ENCODE measurements at regions not wholly inside any gene's neighbourhood (a gene's known extent, or its start where the extent isn't known, plus 50 kb on each side); places are given as distances from the start of the nearest gene placed in this dataset.

DNA sequence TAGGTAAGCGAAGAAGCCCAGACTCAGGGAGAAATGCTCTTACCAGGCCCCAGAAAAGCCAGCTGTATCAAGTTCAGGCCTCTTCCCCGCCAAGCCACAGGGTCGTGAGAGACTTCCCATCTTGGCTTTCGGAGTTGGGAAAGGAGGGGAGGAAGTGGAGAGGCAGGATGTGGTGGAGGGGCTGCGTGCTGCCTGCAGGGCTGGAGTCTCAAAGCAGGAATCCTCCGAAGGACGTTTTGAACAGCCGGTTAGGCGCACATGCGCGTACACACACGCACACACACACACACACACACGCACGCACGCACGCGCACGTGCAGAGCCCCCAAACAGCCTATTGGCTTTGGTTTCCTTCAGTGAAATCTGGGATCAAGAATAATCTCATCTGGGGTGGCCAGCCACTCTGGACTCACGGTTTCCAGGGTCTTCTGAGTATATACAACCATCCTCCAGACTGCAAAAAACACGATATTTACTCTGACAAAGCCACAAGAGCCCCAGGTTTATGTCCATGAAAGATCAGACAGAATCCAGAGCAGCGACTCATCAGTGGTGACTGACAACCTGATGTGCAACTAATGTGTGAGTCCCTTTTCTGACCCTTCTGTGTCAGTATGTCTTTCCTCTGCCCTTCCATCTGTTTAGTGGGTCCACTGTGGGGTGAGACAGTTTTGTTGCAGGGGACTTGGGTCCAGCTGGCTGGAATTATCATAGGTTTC is 115.0 kb upstream of the ZNF438 start:
- no peak for DNase-seq

DNA sequence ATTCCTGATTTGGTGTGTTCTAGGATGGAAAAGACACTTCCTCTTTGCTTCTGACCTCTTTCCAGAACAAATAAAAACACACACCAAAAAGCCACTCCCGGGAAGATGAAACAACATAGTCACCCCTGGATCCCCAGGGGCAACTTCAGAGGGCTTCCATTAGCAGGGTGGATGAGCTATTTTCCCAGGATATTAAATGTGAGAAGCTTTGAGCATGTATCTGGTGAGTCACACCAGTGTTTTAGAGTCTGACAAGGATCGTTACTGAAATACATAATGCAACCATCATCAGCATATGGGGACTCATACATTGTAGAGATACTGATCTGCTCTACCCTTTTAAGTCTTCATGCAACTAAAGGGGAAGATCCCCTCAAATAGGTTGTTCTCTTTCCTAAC is 115.5 kb upstream of the ZNF438 start:
- no peak for DNase-seq

DNA sequence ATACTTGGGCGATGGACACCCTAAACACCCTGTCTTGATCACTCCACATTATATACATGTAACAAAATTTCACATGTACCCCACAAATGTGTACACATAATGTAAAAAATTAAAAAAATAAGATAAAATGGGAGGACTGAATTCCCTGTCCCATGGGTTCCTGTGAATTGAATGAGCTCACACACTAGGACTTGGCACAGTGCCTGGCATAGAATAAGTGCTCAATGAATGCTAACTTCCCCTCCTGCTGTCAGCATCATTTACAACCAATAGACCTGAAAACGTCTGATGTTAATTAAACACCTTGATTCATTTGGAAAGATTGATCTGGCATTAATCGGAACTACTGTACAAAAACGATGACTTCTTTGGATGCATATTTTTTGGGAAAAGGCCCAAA is 117.3 kb upstream of the ZNF438 start:
- no peak for DNase-seq

DNA sequence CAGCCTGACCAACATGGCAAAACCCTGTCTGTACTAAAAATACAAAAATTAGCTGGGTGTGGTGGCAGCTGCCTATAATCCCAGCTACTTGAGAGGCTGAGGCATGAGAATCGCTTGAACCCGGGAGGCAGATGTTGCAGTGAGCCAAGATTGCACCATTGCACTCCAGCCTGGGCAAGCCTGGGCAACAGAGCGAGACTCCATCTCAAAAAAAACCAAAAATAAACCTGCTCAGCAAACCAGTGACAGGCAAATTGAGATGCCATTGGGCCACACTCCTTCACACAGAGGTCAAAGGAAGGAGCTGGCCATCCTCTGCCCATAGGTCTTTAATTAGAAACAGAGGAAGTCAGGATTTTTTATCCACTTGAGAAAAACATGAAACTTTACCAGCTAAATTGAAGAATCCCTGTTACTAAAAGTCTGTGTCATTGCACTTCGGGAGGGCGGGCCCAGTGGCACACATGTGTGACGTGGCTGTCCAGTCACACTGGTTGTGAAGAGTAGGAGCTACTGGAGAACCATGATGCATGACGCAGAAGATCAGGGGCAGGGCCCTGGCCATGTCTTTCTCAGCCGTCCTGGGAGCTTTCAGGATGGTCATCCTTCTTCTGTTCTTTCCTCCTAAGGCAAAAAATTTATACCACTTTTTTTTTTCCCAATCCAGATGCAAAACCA is 118.3 kb upstream of the ZNF438 start:
- no peak for DNase-seq

DNA sequence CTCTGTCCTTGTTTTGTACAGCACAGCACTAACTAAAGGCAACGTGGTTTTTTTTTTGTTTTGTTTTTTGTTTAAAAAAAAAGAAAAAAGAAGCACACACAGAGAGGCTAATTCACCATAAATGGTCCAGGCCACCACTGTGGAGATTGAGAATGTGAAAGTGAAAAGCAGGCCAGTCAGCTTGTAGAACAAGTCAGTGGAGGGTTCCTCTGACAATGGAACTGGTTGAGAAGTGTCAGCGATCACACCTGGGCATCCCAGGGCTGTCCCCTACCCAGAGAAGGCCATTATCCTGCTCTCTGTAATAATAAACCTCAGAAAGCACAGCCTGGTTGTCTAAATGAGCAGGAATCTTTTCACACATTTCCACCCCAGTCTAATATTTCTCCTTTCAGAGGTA is 119.6 kb upstream of the ZNF438 start:
- DNase-seq, result no peak

DNA sequence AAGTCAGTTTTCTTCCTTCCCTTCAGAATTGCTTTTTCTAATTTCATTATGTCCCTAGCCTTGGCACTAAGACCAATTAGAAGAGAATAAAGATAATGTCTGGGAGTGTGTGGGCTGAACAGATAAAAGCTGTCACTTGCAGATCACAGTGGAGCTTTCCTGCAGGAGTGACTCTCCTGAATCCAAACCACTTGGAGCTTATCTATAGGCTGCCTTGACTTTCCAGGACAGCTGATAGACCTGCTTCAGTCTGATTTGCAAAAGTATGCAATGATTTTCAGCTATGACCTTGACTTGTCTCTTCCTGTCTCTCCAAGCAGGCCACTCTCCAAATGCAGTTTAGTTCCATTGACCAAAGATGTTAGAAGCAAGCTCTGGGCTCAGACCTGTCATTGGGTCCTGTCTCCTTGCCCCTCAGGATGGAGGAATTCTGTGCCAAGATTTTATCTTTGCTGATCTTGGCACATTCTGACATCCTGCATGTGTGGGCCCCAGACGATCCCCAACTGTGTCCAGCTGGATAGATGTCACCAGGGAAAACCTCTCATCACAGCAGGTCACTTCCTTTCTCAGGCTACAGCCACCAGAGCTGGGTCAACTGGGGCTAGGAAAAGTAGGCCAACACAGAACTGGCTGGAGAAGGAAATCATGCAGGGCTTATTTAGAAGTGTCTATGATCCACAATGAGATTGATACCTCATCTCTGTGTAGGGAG is 120.9 kb upstream of the ZNF438 start:
- no peak for DNase-seq

DNA sequence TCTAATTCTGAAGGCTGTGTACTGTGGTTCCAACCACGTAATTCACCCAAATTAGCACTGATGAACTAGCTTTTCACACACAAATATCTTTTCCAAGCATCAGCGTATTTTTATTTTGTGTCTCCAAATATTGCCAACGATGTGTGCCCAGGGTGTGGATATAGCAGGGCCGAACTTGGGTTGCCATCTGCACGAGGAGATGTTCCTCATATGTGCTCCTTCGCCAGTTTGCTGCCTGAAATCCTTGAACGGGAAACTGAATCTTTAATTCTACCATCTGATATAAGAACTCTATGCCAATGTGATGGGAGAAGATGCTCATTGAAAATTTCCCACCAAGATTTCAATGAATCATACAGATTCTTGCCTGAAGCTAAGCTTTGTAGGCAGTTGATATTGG is 121.5 kb upstream of the ZNF438 start:
- no peak for DNase-seq

DNA sequence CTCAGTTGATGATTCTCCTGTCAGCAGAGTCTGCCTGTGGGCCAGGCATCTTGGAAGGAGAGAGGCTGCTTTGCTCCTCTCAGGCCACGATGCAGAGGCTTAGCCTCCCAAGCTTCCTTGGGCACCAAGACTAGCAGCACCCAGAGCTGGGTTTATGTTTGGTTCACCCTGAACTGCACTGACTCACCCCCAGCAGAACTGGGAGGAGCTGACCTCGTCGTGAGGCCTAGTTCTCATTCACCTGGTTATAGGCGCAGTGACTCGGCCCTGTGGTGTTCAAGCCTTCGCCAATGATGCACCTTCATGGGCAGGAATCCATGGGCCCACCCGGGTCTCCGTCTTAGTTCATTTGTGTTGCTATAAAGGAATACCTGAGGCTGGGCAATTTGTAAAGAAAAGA is 122.0 kb upstream of the ZNF438 start:
- no peak for DNase-seq

DNA sequence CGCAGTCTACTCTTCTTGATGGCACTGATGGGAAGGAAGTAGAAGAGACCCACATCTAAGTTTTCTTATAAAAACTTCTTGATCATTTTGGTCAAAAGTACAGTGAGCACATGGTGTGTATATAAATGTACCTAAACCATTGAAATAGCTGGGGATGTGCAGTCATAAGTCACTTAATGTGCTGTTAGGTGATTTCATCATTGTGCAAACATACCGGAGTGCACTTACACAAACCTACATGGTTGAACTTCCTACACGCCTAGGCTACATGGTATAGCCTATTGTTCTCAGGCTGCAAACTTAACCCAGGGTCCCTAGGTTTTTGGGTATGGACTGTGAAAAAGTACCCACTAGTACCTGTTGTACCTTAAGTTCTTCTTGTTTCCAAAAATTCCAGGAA is 123.3 kb upstream of the ZNF438 start:
- DNase-seq, result no peak

DNA sequence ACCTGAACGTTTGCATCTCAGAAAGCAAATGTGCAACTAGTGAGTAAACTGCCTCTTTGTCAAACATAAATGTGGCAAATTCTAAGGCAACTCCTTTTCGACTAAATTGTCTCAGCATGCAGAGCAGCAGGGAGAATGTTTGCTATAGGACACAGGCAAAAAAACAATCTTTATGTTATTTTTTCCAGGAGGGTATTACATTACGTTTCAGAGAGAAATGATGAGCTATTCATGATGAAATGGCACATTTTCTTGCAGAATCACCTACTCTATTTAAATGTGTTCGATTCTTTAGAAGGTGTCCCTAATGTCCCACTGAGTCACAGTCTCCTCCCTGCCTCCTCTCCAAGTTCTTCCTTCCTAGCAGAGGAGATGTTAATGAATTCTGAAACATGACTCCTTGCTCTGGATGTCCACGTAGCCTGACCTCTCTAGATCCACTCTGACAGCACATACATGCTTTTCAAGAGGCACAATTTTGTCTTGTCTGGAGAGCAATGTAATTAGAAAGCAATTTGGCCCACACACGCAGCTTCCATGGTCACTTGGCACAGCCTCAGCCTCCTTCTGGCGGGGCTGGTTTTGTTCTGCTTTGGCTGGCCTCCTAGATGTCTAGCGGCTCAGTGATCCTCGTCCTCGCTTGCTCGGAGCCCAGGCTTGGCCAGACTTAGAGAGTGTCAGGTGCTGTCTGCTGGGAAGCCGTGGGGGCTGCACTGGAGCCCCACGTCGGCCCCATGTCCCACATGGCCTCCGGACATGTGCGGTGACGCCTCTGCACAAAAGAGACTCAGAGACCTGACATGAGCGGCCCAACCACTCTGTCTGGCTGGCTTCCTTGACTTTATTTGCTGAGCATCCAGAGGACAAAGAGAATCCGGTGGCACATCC is 125.7 kb upstream of the ZNF438 start:
- no peak for DNase-seq

DNA sequence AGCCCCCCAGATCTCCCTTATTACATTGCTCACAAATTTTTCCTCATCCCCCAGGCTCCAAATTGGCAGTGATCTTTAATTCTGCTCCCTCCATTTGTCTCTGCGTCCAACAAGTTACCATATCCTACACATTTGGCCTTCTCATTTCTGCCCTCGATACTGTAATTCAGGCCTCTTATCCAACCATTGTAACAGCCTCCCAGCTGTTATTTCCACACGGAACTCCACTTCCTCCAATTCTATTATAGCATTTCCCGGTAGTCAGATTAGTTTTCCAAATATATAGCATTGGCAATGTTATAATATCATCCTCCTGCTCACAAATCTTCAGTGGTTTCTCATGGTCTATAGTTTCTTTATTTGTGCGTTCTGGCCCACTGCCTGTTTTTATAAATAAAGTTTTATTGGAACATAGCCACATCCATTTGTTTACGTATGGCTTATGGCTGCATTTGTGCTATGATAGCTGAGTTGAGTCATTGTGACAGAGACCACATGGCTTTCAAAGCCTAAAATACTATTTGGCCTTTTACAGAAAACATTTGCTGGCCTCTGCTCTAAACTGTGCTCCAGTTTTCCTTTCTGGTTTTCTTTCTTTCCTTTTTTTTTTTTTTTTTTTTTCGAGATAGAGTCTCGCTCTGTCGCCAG is 126.5 kb upstream of the ZNF438 start:
- DNase-seq, result no peak

DNA sequence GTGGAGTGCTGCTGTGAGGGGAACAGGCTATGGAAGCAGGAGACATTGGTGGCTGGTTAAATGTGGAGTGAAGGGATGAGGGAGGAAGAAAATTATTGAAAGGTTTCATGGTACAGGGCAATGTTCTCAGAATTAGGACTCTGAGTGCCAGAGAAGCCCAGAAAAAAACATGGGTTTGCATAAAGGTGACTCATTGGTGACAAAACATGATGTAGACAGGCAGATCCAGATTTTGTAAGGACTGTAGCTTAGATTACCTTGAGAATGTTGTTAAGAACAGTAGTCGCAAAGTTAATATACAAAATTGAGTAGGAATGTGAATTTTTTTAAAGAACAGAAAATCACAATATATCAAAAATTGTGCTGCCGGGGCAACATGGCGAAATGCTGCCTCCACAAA is 134.9 kb upstream of the ZNF438 start:
- no peak for DNase-seq

DNA sequence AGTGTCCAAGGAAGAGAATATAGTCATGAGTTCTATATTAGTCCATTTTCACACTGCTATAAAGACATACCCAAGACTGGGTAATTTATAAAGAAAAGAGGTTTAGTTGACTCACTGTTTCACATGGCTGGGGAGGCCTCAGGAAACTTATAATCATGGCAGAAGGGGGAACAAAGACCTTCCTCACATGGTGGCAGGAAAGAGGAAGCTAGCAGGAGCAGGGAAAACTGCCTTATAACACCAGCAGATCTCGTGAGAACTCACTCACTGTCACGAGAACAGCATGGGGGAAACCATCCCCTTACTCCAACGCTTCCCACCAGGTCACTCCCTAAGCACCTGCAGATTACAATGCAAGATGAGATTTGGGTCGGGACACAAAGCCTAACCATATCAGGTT is 139.0 kb upstream of the ZNF438 start:
- DNase-seq, result no peak

DNA sequence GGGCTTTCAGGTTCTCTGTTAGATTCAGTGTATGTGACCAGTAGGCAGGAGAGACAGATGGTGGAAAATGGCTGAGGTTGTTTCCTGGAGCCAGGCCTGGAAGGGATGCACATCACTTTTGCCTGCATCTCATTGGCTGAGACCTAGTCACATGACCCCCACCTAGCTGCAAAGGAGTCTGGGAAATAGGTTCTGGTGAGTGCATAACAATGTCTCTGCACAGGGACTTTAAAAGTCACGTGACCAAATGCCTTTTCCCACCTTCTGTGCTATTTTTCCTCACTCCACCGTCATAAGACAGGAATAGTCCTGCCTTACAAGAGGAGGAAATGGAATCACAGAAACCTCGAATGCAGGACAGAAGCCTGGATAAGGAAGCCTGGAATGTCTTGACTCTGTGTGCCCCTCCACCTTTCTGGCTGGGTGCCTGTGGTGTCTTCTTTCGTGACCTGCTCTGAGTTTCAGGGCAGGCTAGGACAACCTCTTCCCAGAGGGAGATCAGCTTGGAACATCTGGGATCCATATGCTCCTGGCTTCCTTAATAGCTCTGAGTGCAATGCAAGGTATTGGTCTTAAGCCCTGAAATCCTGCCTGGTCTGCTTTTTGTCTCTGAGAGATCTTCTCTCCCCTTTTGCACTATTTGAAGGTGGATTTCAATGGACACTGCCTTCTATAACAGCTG is 139.9 kb upstream of the ZNF438 start:
- DNase-seq, result no peak

DNA sequence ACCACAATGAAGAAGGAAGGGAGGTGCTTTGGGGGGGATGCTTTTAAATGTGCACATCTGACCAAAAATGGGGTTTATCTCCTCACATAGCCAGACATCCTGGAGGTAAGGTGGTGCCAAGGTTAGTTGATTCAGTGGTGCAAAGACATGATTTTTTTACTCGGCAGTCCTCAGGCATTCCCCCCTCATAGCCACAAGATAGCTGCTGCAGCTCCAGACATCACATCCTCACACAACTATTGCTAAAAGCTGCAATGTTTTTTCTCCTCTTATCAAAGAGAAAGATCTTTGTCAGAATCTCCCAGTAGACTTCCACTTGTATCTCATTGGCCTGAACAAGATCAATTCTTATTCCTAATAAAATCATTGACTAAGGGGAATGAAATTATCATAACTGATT is 141.3 kb upstream of the ZNF438 start:
- no peak for DNase-seq

DNA sequence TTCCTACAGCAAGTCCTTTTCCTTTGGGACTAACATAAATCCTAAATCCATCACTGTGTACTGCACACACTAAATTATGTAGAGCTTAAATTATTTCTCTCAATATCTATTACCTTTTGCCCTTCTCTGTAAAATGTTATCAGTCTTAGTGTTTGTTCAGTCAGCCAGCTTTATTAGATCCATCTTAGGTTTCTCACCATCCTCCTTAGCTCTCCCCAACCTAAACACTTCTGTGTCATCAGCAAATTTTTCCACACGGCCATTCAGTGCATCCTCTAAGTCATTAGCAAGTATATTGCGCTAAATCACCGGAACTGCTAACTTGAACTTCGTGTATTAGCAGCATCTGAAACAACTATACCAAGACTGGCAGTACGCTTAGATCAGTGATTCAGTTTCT is 142.1 kb upstream of the ZNF438 start:
- no peak for DNase-seq

DNA sequence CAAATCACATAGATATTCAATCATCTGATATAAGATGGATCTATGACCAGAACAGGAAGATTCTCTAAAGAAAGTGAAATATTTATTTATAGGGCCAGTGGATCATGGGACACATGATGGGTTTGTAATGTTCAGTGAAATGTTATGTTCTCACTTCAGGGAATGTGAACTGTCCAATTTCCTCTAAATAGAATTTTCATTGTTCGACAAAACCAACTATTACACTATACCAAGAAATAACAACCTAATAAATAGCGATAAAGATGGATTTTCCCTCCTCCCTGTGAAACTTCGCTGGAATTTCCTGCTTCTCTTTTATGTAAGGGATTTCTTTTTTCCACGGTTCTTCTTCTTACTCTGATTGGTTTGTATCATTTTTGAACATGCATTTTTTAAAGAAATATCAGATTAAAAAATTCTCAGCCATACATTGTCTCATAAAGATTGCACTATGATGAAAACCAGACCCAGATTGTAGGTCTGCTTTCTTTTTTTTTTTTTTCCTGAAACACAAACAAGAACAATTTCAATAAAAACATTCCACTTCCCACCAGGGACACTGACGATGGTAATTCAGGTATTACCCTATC is 139.8 kb upstream of the ZEB1 start:
- DNase-seq, result no peak

DNA sequence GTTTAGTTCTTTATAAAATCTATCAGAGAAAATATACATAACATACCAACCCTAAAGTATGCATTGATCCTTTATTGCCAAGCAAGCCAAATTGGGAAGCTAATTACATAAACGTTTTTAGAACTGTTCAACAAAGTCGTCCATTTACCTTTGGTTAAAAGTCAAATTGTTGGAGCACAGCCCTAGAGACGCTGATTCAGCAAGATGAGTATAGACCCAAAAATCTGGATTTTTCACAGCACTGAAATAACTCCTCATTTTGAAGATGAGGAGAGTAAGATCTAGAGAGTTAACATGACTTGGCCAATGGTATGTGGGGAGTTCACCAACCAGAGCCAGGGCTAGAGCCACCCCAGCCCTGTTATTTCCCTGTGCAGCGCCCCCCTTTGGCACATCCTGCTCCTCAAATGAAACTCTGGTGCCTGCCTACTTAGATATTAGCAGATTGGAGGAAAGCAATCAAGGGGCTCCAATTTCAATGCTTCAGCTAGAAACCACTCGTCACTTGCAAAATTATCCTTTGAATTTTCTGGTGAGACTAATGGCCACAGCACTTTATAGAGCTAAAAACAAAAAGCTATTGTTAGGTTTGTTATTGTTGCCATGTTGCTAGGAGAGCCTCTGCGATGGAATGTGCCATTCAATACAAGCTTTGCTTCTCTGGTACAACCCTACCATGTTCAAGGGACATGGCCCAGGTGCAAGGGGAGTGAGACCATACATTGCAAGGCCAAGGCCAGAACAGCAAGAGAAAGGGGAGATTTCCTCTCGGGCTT is 132.6 kb upstream of the ZEB1 start:
- DNase-seq, result no peak

DNA sequence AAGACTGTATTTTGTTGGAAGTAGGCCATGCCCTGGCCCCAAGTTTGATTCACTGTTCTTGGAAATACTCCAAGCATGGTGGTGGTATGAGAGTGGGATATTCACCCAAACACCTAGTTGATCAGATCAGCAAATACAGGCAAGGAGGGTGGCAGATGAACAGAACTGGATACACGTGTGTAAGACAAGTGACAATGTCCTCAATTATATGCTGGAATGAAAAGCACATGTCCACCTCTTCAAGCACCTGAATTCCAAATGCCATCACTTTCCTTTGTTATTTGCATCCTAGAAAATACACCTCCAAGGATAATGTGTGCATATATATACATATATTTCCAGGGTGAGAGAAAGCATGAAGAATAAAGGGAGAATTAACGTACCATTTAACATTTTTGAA is 131.8 kb upstream of the ZEB1 start:
- no peak for DNase-seq

DNA sequence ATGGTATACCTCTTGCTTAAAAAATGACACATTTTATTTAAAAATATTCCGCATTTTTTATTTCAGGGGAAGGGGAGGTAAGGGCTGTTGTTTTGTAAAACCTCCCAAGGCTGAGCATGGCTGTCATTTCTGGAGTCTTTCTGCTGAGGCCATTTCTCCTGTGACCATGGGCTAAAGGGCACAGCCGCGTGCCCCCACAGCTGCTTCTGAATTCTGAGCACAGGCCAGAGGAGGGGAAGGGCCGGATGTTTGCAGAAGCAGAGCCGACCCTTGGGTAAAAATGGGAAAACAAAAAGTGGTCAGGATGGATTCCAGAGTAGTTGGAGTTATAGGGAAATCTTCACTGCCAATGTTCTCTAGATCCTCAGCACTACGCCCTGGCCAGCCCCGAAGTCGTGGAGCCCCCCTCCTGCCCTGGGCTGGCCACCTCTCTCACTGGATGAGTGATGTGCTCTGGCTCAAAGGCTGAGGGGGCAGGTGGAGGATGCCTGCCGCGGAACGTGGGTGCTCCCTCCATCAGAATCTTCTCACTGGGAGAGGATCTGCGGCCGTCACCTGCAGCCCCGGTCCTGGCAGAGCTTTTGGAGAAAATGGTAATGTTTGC is 131.3 kb upstream of the ZEB1 start:
- no peak for DNase-seq

Measured in SIG-M5 (cell line).